Large intestine (tissue), 3 donors: ENCODE measurements at regions not wholly inside any gene's neighbourhood (a gene's known extent, or its start where the extent isn't known, plus 50 kb on each side); places are given as distances from the start of the nearest gene placed in this dataset.
A peak's percentile ranks its signal among the peaks of the same experiment; 100 is the strongest.

Experiments used
- DNase-seq, 2 donors: peaks; one replicate each; pipeline versions ENCODE4 v3.0.0 to v3.0.0-alpha.2; 2013
- H3K27ac ChIP-seq: one replicate; pipeline ENCODE4 v1.5.1; 2013; ENCODE audit warnings: low read length
- H3K27me3 ChIP-seq: 2 replicates; pipeline ENCODE4 v1.6.1; 2013; ENCODE audit warnings: low read length; ENCODE audit not compliant: control insufficient read depth, insufficient read depth
- H3K36me3 ChIP-seq: 2 replicates; pipeline ENCODE4 v1.6.1; 2013; ENCODE audit warnings: low read length; ENCODE audit not compliant: control insufficient read depth, insufficient read depth
- H3K4me1 ChIP-seq: one replicate; pipeline ENCODE4 v1.6.1; 2013; ENCODE audit warnings: low read length; ENCODE audit not compliant: control insufficient read depth, insufficient read depth
- H3K4me3 ChIP-seq: one replicate; pipeline ENCODE4 v1.5.1; 2013; ENCODE audit warnings: low read length
- H3K9me3 ChIP-seq: one replicate; pipeline ENCODE4 v1.6.1; 2013; ENCODE audit warnings: mild to moderate bottlenecking, low read depth, low read length, moderate library complexity; ENCODE audit not compliant: control insufficient read depth
- WGBS: methylation state at CpG from one replicate; pipeline ENCODE4 v1.1.5; 2013; ENCODE audit warnings: low lambda C conversion rate; ENCODE audit not compliant: insufficient coverage; 5-methylcytosine and 5-hydroxymethylcytosine counted together

DNA sequence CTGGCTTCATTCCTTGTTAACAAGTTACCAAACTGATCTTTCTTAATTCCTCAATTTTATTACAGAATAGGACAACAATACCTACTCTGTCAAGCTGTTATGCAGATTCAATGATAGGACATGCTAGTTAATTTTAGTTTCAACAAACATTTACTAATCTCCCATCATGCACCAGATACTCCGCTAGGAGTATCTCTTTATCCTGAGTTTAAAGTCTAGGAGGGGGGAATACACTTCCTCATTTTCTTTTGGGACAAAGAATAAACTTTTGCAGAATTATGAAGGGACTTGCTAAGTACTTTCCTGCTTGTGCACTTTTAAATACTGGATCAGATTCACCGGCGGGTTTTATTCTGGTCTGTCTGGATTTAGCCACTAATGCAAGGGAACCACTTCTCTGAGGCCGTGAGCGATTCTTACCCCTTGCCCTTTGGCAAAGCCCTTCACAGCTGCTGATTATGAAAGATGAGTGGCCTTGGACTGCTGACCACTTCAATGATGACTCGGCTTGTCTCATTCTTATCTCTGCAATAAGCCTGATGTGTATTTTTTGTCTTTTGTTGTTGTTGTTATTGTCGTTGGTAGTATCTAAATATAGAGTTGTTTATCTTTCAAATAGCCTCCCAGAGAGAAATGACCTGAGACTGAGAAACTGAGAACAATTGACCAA is 73.9 kb downstream of the RMI1 start:
- H3K4me1 ChIP-seq = no peaks in the 10 kb centered on the region
- H3K27me3 ChIP-seq = no peaks in the 10 kb centered on the region
- no CpG with 5 or more reads among the region's 7 CpGs for WGBS
- peak; percentile 2 to 31 for DNase-seq
- H3K36me3 ChIP-seq = no peaks in the 10 kb centered on the region
- no peak overlapping the region for H3K27ac ChIP-seq
- no peaks in the 10 kb centered on the region for H3K9me3 ChIP-seq
- no peak overlapping the region for H3K4me3 ChIP-seq

DNA sequence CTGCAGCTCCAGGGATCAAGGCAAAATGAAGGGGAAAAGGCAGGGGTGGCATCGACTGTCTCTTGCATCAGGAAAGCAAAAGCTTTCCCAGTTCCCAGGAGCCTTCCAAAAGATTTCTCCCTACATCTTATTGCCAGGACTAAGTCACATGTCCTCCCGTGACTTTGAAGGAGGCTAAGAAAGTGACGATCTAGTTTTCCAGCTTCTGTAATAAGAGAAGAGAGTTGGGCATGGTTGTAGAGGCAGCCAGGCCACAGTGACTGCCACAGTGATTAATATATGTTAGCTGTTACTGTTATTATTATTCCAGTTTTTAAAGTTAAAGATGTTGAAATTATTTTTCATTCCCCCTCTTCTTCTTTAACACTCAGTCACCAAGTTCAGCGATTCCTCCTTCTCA is 77.1 kb downstream of the RMI1 start:
- no peak for DNase-seq
- Histone ChIP-seq H3K9me3 (no peaks in the 10 kb centered on the region), H3K27me3 (no peaks in the 10 kb centered on the region), H3K27ac (no peak overlapping the region), H3K36me3 (no peaks in the 10 kb centered on the region), H3K4me1 (no peaks in the 10 kb centered on the region), H3K4me3 (no peak overlapping the region)
- 100% methylated on average over 1 of the region's 4 CpGs for WGBS

DNA sequence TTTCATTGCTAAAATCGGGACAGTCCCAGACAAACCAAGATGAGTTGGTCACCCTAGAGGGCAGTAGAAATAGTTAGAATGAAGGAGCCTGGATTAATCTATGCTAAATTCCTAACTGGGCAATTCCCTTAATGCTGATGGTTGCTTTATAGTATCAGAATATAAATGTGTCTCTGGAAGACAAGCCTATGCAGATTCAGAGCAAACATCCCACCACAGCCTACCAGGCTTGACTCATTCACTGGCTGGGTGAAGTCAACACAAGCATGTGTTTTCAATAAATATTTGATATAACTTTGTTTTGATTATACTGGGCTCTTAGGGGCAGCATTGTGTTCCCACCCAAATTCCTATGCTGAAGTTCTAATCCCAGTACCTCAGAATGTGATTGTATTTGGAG is 79.3 kb downstream of the RMI1 start:
- Histone ChIP-seq H3K9me3 (no peaks in the 10 kb centered on the region), H3K27ac (no peak overlapping the region), H3K36me3 (no peaks in the 10 kb centered on the region), H3K4me3 (no peak overlapping the region), H3K27me3 (no peaks in the 10 kb centered on the region), H3K4me1 (no peaks in the 10 kb centered on the region)
- WGBS = no CpG with 5 or more reads among the region's 1 CpG
- DNase-seq = no peak

DNA sequence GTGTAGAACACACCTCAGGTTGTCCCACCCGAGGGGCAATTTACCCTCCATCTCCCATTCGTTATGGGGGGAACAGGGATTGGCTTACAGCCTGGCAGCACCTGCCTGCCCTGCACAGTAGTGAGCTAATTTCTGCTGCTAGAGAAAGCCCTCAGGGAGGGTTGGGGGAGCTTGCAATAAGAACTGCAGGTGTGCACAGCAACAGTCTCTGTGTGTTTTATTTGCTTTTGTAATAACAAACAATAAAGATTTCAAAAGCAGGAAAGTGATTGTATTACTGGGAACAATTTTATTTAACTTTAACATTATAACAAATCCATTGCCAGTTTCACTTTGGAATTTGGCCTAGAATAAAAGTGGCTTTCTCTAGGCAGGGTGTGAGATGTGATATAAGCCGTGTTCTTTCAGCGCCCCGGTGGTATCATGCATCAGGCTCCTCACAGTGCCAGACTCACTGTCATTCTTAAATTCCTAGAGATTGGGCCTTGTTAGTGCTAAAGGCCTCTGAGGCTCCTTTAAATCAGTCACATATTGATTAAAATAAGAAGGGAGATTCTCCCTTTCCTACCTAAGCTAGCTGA is 81.1 kb downstream of the RMI1 start:
- no peaks in the 10 kb centered on the region for H3K4me1 ChIP-seq
- H3K27me3 ChIP-seq = no peaks in the 10 kb centered on the region
- no peak overlapping the region for H3K4me3 ChIP-seq
- no peaks in the 10 kb centered on the region for H3K9me3 ChIP-seq
- DNase-seq = no peak
- no CpG with 5 or more reads among the region's 5 CpGs for WGBS
- no peaks in the 10 kb centered on the region for H3K36me3 ChIP-seq
- no peak overlapping the region for H3K27ac ChIP-seq

DNA sequence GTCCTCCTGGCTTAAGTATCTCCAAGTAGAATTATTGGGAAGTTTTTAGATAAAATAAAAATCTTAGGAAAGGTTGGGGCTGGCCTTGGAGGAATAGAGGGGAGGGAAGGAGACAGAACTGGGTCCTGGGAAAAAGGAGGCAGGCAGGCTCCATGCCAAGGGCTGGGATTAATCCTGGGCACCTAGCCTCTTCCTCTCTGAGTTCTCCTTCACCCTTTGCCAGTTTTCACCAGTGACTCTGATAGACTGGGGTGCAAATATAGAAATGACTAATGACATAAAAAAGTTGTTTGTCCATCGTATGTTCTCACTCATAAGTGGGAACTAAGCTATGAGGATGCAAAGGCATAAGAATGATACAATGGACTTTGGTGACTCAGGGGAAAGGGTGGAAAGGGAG is 81.9 kb downstream of the RMI1 start:
- no peaks in the 10 kb centered on the region for H3K27me3 ChIP-seq
- H3K27ac ChIP-seq = no peak overlapping the region
- 83% methylated on average over 1 of the region's 1 CpG for WGBS
- no peaks in the 10 kb centered on the region for H3K4me1 ChIP-seq
- no peaks in the 10 kb centered on the region for H3K9me3 ChIP-seq
- H3K4me3 ChIP-seq = no peak overlapping the region
- DNase-seq = no peak
- H3K36me3 ChIP-seq = no peaks in the 10 kb centered on the region

DNA sequence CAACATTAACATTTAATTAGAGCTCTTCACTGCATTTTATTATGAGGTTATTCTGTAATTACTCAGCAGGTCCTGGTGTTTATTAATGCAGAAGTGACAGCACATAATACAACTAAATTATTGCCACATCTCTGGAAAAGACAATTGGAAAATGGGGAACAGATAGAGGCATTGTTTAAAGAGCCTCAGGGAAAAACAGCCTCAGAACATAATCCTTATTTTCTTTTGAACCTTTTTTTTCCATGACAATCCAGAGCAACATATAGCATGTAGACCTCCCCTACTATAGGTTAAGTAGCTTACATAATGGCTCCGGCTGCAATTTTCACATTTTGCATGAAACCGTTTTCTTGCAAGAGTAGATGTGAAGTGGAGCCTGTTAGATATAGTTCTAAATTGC is 87.2 kb downstream of the RMI1 start:
- Histone ChIP-seq H3K9me3 (no peaks in the 10 kb centered on the region), H3K27ac (no peak overlapping the region), H3K36me3 (no peaks in the 10 kb centered on the region), H3K4me3 (no peak overlapping the region), H3K4me1 (no peaks in the 10 kb centered on the region), H3K27me3 (no peaks in the 10 kb centered on the region)
- WGBS = no CpG with 5 or more reads among the region's 2 CpGs
- no peak for DNase-seq

DNA sequence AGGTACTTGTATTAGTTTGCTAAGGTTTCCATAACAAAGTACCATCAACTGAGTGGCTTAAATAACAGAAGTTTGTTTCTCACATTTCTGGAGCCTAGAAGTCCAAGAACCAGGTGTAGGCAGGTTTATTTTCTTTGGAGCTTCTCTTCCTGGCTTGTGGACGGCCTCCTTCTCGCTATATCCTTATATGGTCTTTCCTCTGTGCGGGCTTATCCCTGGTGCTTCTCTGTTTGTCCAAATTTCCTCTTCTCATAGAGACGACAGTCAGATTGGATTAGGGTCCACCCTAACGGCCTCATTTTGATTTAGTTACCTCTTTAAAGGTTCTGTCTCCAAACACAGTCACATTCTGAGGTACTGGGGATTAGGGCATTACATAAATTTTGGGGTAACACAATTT is 88.3 kb downstream of the RMI1 start:
- Histone ChIP-seq H3K9me3 (no peaks in the 10 kb centered on the region), H3K27ac (no peak overlapping the region), H3K36me3 (no peaks in the 10 kb centered on the region), H3K27me3 (no peaks in the 10 kb centered on the region), H3K4me3 (no peak overlapping the region), H3K4me1 (no peaks in the 10 kb centered on the region)
- 60% methylated on average over 3 of the region's 5 CpGs for WGBS
- no peak for DNase-seq

DNA sequence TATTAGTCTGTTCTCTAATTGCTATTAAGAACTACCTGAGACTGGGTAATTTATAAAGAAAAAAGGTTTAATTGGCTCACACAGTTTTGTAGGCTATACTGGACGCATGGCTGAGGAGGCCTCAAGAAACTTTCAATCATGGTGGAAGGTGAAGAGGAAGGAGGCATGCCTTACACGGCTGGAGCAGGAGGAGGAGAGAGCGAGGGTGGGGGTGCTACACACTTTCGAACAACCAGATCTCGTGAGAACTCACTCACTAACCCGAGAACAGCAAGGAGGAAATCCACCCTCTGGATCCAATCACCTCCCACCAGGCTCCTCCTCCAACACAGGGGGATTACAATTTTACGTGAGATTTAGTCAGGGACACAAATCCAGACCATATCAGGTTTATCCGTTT is 90.0 kb downstream of the RMI1 start:
- H3K27ac ChIP-seq = no peak overlapping the region
- no peaks in the 10 kb centered on the region for H3K9me3 ChIP-seq
- no peak for DNase-seq
- H3K4me3 ChIP-seq = no peak overlapping the region
- H3K27me3 ChIP-seq = no peaks in the 10 kb centered on the region
- no peaks in the 10 kb centered on the region for H3K4me1 ChIP-seq
- no peaks in the 10 kb centered on the region for H3K36me3 ChIP-seq
- WGBS = 100% methylated on average over 2 of the region's 8 CpGs

DNA sequence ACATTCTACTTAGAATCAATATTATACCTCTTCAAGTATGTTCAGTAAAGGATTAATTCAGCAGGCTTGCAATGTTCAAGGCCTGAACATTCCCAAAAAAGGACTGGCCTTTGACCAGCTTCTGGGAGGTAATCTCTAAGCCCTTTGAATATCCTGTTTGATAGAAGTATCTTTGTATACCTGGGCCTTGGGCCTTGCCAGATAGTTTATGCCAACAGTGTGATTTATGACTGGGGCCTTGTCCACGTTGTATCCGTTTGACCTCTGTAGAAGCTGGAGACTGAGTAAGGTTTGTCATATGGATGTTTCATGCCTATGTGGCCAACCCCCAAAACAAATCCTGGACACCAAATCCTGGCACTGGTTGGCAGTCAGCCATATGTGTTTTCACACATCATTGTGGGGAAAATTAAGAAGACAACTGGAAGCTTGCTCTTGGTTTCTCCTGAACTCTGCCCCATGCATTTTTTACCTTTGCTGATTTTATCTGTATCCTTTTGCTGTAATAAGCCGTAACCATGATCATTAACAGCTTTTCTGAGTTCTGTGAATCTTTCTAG is 92.1 kb downstream of the RMI1 start:
- H3K36me3 ChIP-seq = no peaks in the 10 kb centered on the region
- DNase-seq = peak in 1 of 2 donors; percentile 3
- H3K27me3 ChIP-seq = no peaks in the 10 kb centered on the region
- WGBS = no CpG with 5 or more reads among the region's 3 CpGs
- H3K9me3 ChIP-seq = no peaks in the 10 kb centered on the region
- peaks cover 4% of the 10 kb centered on the region for H3K4me1 ChIP-seq
- no peak overlapping the region for H3K27ac ChIP-seq
- H3K4me3 ChIP-seq = no peak overlapping the region

DNA sequence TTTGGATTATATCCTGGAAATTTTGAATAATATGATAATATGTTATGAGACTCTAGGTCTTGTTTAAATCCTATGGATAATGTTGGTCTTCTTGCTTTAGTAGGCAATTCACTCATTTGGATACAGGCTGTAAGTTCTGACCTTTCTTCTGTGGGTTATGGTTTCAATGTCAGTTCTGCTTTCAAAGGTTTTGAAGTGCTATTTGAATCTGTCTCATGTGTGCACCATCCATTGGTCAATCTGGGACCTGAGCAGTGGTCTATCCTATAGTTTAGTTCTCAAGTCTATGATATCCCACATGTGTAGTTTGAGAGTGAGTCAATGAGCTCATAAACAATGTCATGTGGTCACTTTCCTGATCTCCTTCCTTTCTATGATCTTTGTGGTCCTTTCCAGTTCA is 94.4 kb downstream of the RMI1 start:
- Histone ChIP-seq H3K27ac (no peak overlapping the region), H3K4me3 (no peak overlapping the region), H3K36me3 (no peaks in the 10 kb centered on the region), H3K27me3 (no peaks in the 10 kb centered on the region), H3K9me3 (no peaks in the 10 kb centered on the region), H3K4me1 (peaks cover 4% of the 10 kb centered on the region)
- no peak for DNase-seq

DNA sequence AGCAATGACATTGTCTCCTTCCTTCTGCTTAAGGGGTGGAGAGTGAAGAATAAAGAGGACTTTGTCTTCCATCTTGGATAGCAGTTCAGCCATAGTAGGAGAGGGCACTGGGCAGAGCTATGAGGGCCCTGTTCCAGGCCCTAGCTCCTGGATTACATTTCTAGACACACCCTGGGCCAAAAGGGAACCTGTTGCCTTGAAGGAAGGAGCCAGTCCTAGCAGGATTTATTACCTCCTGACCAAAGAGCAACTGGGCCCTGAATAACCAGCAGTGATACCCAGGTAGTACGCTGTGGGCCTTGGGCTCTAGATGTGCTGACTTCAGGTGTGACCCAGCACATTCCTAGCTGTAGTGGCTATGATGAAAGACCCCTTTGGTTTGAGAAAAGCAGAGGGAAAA is 95.8 kb downstream of the RMI1 start:
- DNase-seq = peak; percentile 37 to 72
- no peak overlapping the region for H3K4me3 ChIP-seq
- no peaks in the 10 kb centered on the region for H3K27me3 ChIP-seq
- WGBS = no CpG with 5 or more reads among the region's 1 CpG
- H3K9me3 ChIP-seq = no peaks in the 10 kb centered on the region
- peaks cover 4% of the 10 kb centered on the region for H3K4me1 ChIP-seq
- H3K36me3 ChIP-seq = no peaks in the 10 kb centered on the region
- H3K27ac ChIP-seq = peak overlapping the region; percentile 39
